Smooth muscle cell (in vitro differentiated cells): ENCODE measurements at regions not wholly inside any gene's neighbourhood (a gene's known extent, or its start where the extent isn't known, plus 50 kb on each side); places are given as distances from the start of the nearest gene placed in this dataset.

Source experiments
- DNase-seq: peaks from one replicate; lab custom pipeline; 2025; ENCODE audit not compliant: unreplicated experiment; lab: John Stamatoyannopoulos, UW
- H2AFZ ChIP-seq: fragments of 200-600 bp; sonication (generic); 2 replicates; pipeline ENCODE4 v1.6.0; 2016; ENCODE audit warnings: antibody characterized with exemption, low read depth, mild to moderate bottlenecking
- H3F3A ChIP-seq: fragments of 200-600 bp; sonication (generic); 2 replicates; pipeline ENCODE4 v1.6.0; 2017; ENCODE audit warnings: antibody characterized with exemption, low read depth
- H3K27ac ChIP-seq: fragments of 200-600 bp; sonication (generic); 2 replicates; pipeline ENCODE4 v1.5.1; 2016; ENCODE audit warnings: low read depth, mild to moderate bottlenecking
- H3K27me3 ChIP-seq: fragments of 200-600 bp; sonication (generic); 2 replicates; pipeline ENCODE4 v1.6.1; 2016; ENCODE audit warnings: low read depth, mild to moderate bottlenecking
- H3K36me3 ChIP-seq: fragments of 200-600 bp; sonication (generic); 2 replicates; pipeline ENCODE4 v1.5.1; 2016; ENCODE audit warnings: low read depth
- H3K4me1 ChIP-seq: fragments of 200-600 bp; sonication (generic); 2 replicates; pipeline ENCODE4 v1.5.1; 2016; ENCODE audit warnings: low read depth
- H3K4me2 ChIP-seq: fragments of 200-600 bp; sonication (generic); 2 replicates; pipeline ENCODE4 v1.6.0; 2016; ENCODE audit warnings: mild to moderate bottlenecking
- H3K4me3 ChIP-seq: fragments of 200-600 bp; sonication (generic); 2 replicates; pipeline ENCODE4 v1.5.1; 2016; ENCODE audit warnings: mild to moderate bottlenecking
- H3K79me2 ChIP-seq: fragments of 200-600 bp; sonication (generic); 2 replicates; pipeline ENCODE4 v1.6.0; 2016; ENCODE audit warnings: low read depth, mild to moderate bottlenecking
- H3K9ac ChIP-seq: fragments of 200-600 bp; sonication (generic); 2 replicates; pipeline ENCODE4 v1.6.0; 2016; ENCODE audit warnings: low read depth
- H3K9me3 ChIP-seq: fragments of 200-600 bp; sonication (generic); replicated peaks from 2 replicates; pipeline ENCODE4 v1.5.1; 2016; ENCODE audit warnings: low read depth
- H4K20me1 ChIP-seq: fragments of 200-600 bp; sonication (generic); 2 replicates; pipeline ENCODE4 v1.6.0; 2016; ENCODE audit warnings: low read depth
- WGBS: methylation state at CpG from one replicate; pipeline ENCODE4 v1.1.7; 2016; ENCODE audit warnings: low lambda C conversion rate; 5-methylcytosine and 5-hydroxymethylcytosine counted together
- TF ChIP-seq, protein P1 (sequence below): fragments of 200-600 bp; sonication (generic); IDR thresholded peaks from 2 replicates; pipeline ENCODE4 v1.5.1; 2017; ENCODE audit warnings: borderline replicate concordance, mild to moderate bottlenecking, antibody characterized with exemption; ENCODE audit not compliant: insufficient read depth, poor library complexity, severe bottlenecking

DNA sequence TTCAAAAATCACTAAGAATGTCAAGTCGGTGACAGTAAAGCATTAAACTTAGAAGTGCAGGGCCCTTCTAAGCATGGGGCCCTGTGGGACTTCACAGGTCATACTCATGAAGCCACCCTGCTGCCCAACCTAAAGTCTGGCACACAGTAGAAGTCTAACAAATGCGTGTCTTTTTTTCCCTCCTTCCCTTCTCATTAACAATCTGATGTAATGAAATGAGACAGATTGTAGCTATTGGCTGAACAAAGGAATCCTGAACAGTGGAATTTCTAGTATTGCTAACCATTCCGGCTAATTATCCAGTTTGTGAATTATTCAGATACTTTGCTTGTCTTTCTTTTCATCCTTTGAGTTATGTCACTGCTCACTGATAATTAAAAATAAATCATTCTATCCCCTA lies 369.9 kb downstream of the WDR11 start:
- no peak overlapping the region for H3K9ac ChIP-seq

DNA sequence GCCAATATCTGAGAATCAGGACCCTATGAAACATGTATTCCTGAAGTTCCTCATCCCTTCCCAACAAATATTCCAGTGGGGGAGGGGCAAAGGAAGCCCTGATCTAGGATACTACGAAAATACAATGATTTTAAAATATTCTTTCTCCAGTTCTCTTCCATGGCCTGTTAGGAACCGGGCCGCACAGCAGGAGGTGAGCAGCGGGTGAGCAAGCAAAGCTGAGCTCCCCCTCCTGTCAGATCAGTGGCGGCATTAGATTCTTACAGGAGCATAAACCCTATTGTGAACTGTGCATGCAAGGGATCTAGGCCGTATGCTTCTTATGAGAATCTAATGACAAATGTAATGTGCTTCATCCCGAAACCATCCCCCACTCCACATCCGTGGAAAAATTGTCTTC lies 370.8 kb downstream of the WDR11 start:
- Histone ChIP-seq H3K4me3 (no peak overlapping the region), H3K9me3 (no peaks in the 10 kb centered on the region), H3K36me3 (no peaks in the 10 kb centered on the region), H4K20me1 (no peaks in the 10 kb centered on the region), H3K27ac (no peak overlapping the region), H3K9ac (no peak overlapping the region), H3K79me2 (no peaks in the 10 kb centered on the region), H3K4me2 (no peak overlapping the region), H3K27me3 (no peaks in the 10 kb centered on the region), H3K4me1 (no peaks in the 10 kb centered on the region), H2AFZ (no peak overlapping the region), H3F3A (no peaks in the 10 kb centered on the region)
- 91% methylated on average over 8 of the region's 8 CpGs for WGBS
- TF ChIP-seq, protein P1, sequence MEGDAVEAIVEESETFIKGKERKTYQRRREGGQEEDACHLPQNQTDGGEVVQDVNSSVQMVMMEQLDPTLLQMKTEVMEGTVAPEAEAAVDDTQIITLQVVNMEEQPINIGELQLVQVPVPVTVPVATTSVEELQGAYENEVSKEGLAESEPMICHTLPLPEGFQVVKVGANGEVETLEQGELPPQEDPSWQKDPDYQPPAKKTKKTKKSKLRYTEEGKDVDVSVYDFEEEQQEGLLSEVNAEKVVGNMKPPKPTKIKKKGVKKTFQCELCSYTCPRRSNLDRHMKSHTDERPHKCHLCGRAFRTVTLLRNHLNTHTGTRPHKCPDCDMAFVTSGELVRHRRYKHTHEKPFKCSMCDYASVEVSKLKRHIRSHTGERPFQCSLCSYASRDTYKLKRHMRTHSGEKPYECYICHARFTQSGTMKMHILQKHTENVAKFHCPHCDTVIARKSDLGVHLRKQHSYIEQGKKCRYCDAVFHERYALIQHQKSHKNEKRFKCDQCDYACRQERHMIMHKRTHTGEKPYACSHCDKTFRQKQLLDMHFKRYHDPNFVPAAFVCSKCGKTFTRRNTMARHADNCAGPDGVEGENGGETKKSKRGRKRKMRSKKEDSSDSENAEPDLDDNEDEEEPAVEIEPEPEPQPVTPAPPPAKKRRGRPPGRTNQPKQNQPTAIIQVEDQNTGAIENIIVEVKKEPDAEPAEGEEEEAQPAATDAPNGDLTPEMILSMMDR = no peak
- no peak for DNase-seq

More for the DNA sequence above, 369.9 kb downstream of the WDR11 start:
- TF ChIP-seq, protein P1 = no peak
- no peaks in the 10 kb centered on the region for H3F3A ChIP-seq
- no peak for DNase-seq
- no peaks in the 10 kb centered on the region for H3K36me3 ChIP-seq
- H3K4me1 ChIP-seq = no peaks in the 10 kb centered on the region
- H2AFZ ChIP-seq = no peak overlapping the region
- H3K9me3 ChIP-seq = no peaks in the 10 kb centered on the region
- H3K27me3 ChIP-seq = no peaks in the 10 kb centered on the region
- H3K4me2 ChIP-seq = no peak overlapping the region
- H3K79me2 ChIP-seq = no peaks in the 10 kb centered on the region
- no peak overlapping the region for H3K27ac ChIP-seq
- 93% methylated on average over 3 of the region's 3 CpGs for WGBS
- H4K20me1 ChIP-seq = no peaks in the 10 kb centered on the region
- no peak overlapping the region for H3K4me3 ChIP-seq

- no peak for DNase-seq
- Histone ChIP-seq H3K9me3 (no peaks in the 10 kb centered on the region), H3K9ac (no peak overlapping the region), H4K20me1 (no peaks in the 10 kb centered on the region), H3K4me2 (no peak overlapping the region), H3K4me1 (no peaks in the 10 kb centered on the region), H3K36me3 (no peaks in the 10 kb centered on the region), H3K4me3 (no peak overlapping the region), H3K79me2 (no peaks in the 10 kb centered on the region), H2AFZ (no peak overlapping the region), H3K27me3 (no peaks in the 10 kb centered on the region), H3K27ac (no peak overlapping the region), H3F3A (no peaks in the 10 kb centered on the region)
- 54% methylated on average over 2 of the region's 2 CpGs for WGBS
- TF ChIP-seq, protein P1 = no peak
These were observed 371.7 kb downstream of the WDR11 start for GRCh38 chr10:121222842-121223241.

GRCh38 chr10:121231079-121231478 lies 367.2 kb downstream of the FGFR2 start:
- H3K4me2 ChIP-seq = no peak overlapping the region
- no peak overlapping the region for H3K4me3 ChIP-seq
- no peak for DNase-seq
- H3K4me1 ChIP-seq = no peaks in the 10 kb centered on the region
- no peaks in the 10 kb centered on the region for H4K20me1 ChIP-seq
- no peak overlapping the region for H3K27ac ChIP-seq
- no peak overlapping the region for H2AFZ ChIP-seq
- no peaks in the 10 kb centered on the region for H3K9me3 ChIP-seq
- H3K9ac ChIP-seq = no peak overlapping the region
- TF ChIP-seq, protein P1 = no peak
- H3K27me3 ChIP-seq = no peaks in the 10 kb centered on the region
- H3F3A ChIP-seq = no peaks in the 10 kb centered on the region
- no peaks in the 10 kb centered on the region for H3K36me3 ChIP-seq
- no peaks in the 10 kb centered on the region for H3K79me2 ChIP-seq
- 96% methylated on average over 5 of the region's 5 CpGs for WGBS
